Natural killer cell (primary cell): ENCODE measurements at regions not wholly inside any gene's neighbourhood (a gene's known extent, or its start where the extent isn't known, plus 50 kb on each side); places are given as distances from the start of the nearest gene placed in this dataset.

Experiments
- ATAC-seq, 3 donors: fragments of 150-1000 bp in 2 of 3; fragments of 200-7000 bp in 1 of 3; cut with Tn5 transposase; 1 replicate in 1 of 3; 2 replicates in 2 of 3; pipeline ENCODE4 v1.10.0; 2021; ENCODE audit warnings: mild to moderate bottlenecking in 2 of 3, moderate library complexity in 2 of 3
- DNase-seq, 2 donors: peaks; one replicate each; pipeline versions ENCODE4 v3.0.0 to v3.0.0-alpha.2; 2013 to 2021; ENCODE audit warnings: mixed read lengths in 1 of 2
- H3K27ac ChIP-seq: one replicate; pipeline ENCODE4 v1.5.1; 2013; ENCODE audit warnings: mild to moderate bottlenecking, low read length
- H3K27me3 ChIP-seq: one replicate; pipeline ENCODE4 v1.6.1; 2013; ENCODE audit warnings: low read length; ENCODE audit not compliant: control insufficient read depth, insufficient read depth
- H3K36me3 ChIP-seq: one replicate; pipeline ENCODE4 v1.6.1; 2013; ENCODE audit warnings: low read length; ENCODE audit not compliant: control insufficient read depth, insufficient read depth
- H3K4me1 ChIP-seq: one replicate; pipeline ENCODE4 v1.6.1; 2013; ENCODE audit warnings: low read length; ENCODE audit not compliant: control insufficient read depth, insufficient read depth
- H3K4me3 ChIP-seq: one replicate; pipeline ENCODE4 v1.5.1; 2013; ENCODE audit warnings: low read length
- H3K9me3 ChIP-seq: one replicate; pipeline ENCODE4 v1.6.1; 2013; ENCODE audit warnings: low read length; ENCODE audit not compliant: control insufficient read depth, insufficient read depth
- H3K27ac Mint-ChIP-seq, 2 donors: one replicate each; pipeline ENCODE4 v1.8.0; 2022; ENCODE audit warnings: mild to moderate bottlenecking in 2 of 2, mixed read lengths in 2 of 2, moderate library complexity in 1 of 2
- H3K27me3 Mint-ChIP-seq, 2 donors: one replicate each; pipeline ENCODE4 v1.8.0; 2022; ENCODE audit warnings: low read depth in 2 of 2, mixed read lengths in 2 of 2
- H3K36me3 Mint-ChIP-seq: one replicate; pipeline ENCODE4 v1.8.0; 2022; ENCODE audit warnings: mixed read lengths
- H3K4me1 Mint-ChIP-seq, 2 donors: one replicate each; pipeline ENCODE4 v1.8.0; 2022; ENCODE audit warnings: mixed read lengths in 2 of 2
- H3K4me3 Mint-ChIP-seq: one replicate; pipeline ENCODE4 v1.8.0; 2022; ENCODE audit warnings: mild to moderate bottlenecking, moderate library complexity, mixed read lengths
- H3K9me3 Mint-ChIP-seq, 2 donors: one replicate each; pipeline ENCODE4 v1.8.0; 2022; ENCODE audit warnings: mixed read lengths in 2 of 2
- WGBS: methylation state at CpG from one replicate; pipeline ENCODE4 v1.1.7; 2013; ENCODE audit warnings: missing lambda C conversion rate; ENCODE audit not compliant: insufficient coverage; 5-methylcytosine and 5-hydroxymethylcytosine counted together
- intact Hi-C: fragments of 100-400 bp; cut with micrococcal nuclease; formaldehyde crosslinking; loops from one replicate; pipeline ENCODE4 v1.14.2; 2022
- TF ChIP-seq, protein P1 (sequence below): fragments of 200-600 bp; IDR thresholded peaks from one replicate; pipeline ENCODE4 v1.8.0; 2022; ENCODE audit warnings: antibody characterized with exemption

DNA sequence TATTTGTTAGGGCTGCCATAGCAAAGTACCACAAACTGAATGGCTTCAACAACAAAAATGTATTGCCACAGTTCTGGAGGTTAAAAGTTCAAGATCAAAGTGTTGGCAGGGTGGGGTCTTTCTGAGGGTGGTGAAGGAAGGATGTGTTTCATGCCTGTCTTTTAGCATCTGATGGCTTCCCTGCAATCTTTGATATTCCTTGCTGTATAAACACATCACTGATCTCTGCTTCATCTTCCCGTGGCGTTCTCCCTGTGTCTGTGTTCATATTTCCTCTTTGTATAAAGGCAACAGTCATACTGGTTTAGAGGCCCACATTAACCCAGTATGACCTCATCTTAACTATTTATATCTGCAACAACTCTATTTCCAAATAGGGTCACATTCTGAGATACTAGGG lies 167.5 kb downstream of the BTG1 start:
- H3K27me3 Mint-ChIP-seq = no peaks in the 10 kb centered on the region
- H3K36me3 Mint-ChIP-seq = peaks cover 8% of the 10 kb centered on the region
- ATAC-seq (peak; percentile 44 to 56 (median 52)), DNase-seq (peak in 1 of 2 donors; percentile 83)
- H3K4me3 ChIP-seq = no peak overlapping the region
- H3K4me1 ChIP-seq = peaks cover 16% of the 10 kb centered on the region
- intact Hi-C loops = no loop called here
- no peaks in the 10 kb centered on the region for H3K9me3 Mint-ChIP-seq
- TF ChIP-seq, protein P1, sequence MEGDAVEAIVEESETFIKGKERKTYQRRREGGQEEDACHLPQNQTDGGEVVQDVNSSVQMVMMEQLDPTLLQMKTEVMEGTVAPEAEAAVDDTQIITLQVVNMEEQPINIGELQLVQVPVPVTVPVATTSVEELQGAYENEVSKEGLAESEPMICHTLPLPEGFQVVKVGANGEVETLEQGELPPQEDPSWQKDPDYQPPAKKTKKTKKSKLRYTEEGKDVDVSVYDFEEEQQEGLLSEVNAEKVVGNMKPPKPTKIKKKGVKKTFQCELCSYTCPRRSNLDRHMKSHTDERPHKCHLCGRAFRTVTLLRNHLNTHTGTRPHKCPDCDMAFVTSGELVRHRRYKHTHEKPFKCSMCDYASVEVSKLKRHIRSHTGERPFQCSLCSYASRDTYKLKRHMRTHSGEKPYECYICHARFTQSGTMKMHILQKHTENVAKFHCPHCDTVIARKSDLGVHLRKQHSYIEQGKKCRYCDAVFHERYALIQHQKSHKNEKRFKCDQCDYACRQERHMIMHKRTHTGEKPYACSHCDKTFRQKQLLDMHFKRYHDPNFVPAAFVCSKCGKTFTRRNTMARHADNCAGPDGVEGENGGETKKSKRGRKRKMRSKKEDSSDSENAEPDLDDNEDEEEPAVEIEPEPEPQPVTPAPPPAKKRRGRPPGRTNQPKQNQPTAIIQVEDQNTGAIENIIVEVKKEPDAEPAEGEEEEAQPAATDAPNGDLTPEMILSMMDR = no peak
- H3K27ac Mint-ChIP-seq = peak overlapping the region in 1 of 2 donors; percentile 61
- no peak overlapping the region for H3K4me3 Mint-ChIP-seq
- peaks cover 2% of the 10 kb centered on the region for H3K9me3 ChIP-seq
- no peaks in the 10 kb centered on the region for H3K36me3 ChIP-seq
- H3K27ac ChIP-seq = peak overlapping the region; percentile 14
- H3K4me1 Mint-ChIP-seq = peaks cover 25 to 34% of the 10 kb centered on the region in 2 donors
- 73% methylated on average over 2 of the region's 2 CpGs for WGBS
- H3K27me3 ChIP-seq = no peaks in the 10 kb centered on the region

GRCh38 chr12:91975891-91976290 lies 169.8 kb downstream of the BTG1 start:
- H3K4me3 Mint-ChIP-seq = no peak overlapping the region
- H3K27me3 ChIP-seq = no peaks in the 10 kb centered on the region
- H3K27me3 Mint-ChIP-seq = peaks cover 0 to 6% of the 10 kb centered on the region in 2 donors
- peaks cover 2% of the 10 kb centered on the region for H3K9me3 ChIP-seq
- H3K4me1 Mint-ChIP-seq = peaks cover 12 to 17% of the 10 kb centered on the region in 2 donors
- no peak overlapping the region for H3K27ac Mint-ChIP-seq
- no peak for ATAC-seq
- intact Hi-C loops = no loop called here
- no peaks in the 10 kb centered on the region for H3K9me3 Mint-ChIP-seq
- no peak overlapping the region for H3K4me3 ChIP-seq
- DNase-seq = no peak
- WGBS = 97% methylated on average over 6 of the region's 6 CpGs
- TF ChIP-seq, protein P1 = no peak
- H3K36me3 Mint-ChIP-seq = peaks cover 16% of the 10 kb centered on the region
- H3K27ac ChIP-seq = no peak overlapping the region
- peaks cover 13% of the 10 kb centered on the region for H3K4me1 ChIP-seq
- H3K36me3 ChIP-seq = no peaks in the 10 kb centered on the region

GRCh38 chr12:91974541-91975085 lies 171.0 kb downstream of the BTG1 start:
- Mint-ChIP-seq H3K4me3 (no peak overlapping the region), H3K9me3 (no peaks in the 10 kb centered on the region), H3K4me1 (peaks cover 12 to 17% of the 10 kb centered on the region in 2 donors), H3K36me3 (peaks cover 18% of the 10 kb centered on the region), H3K27ac (no peak overlapping the region), H3K27me3 (peaks cover 0 to 6% of the 10 kb centered on the region in 2 donors)
- peaks cover 2% of the 10 kb centered on the region for H3K9me3 ChIP-seq
- ATAC-seq (no peak), DNase-seq (no peak)
- H3K4me1 ChIP-seq = peaks cover 13% of the 10 kb centered on the region
- H3K4me3 ChIP-seq = no peak overlapping the region
- TF ChIP-seq, protein P1 = no peak
- no peaks in the 10 kb centered on the region for H3K27me3 ChIP-seq
- H3K27ac ChIP-seq = no peak overlapping the region
- no peaks in the 10 kb centered on the region for H3K36me3 ChIP-seq
- WGBS = 100% methylated on average over 3 of the region's 3 CpGs
- intact Hi-C loops = no loop called here

DNA sequence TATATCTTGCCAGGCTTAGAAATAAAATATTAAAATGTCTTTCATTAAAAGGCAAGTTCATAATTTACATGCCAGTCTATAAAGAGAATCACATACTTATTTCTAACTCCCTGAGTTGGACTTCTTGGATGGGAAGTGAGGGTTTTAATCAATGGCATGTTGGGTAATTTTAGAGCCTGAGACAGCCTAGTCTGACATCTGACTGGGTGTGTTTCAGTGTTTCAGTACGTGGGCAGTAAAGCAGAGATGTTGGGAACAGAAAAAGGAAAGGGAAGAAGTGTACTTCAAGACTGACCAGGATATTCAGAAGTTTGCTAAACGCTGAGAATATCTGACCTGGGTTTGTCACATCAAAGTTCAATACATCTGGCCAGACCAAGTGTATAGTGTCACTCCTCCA lies 171.8 kb downstream of the BTG1 start:
- Mint-ChIP-seq H3K27me3 (peaks cover 0 to 6% of the 10 kb centered on the region in 2 donors), H3K9me3 (no peaks in the 10 kb centered on the region), H3K4me3 (no peak overlapping the region), H3K4me1 (peaks cover 12 to 16% of the 10 kb centered on the region in 2 donors), H3K36me3 (peaks cover 18% of the 10 kb centered on the region), H3K27ac (peak overlapping the region in 1 of 2 donors; percentile 25)
- ATAC-seq (no peak), DNase-seq (no peak)
- H3K27me3 ChIP-seq = no peaks in the 10 kb centered on the region
- WGBS = 92% methylated on average over 2 of the region's 2 CpGs
- TF ChIP-seq, protein P1 = no peak
- no peak overlapping the region for H3K27ac ChIP-seq
- no peak overlapping the region for H3K4me3 ChIP-seq
- intact Hi-C loops = no loop called here
- H3K36me3 ChIP-seq = no peaks in the 10 kb centered on the region
- H3K4me1 ChIP-seq = peaks cover 11% of the 10 kb centered on the region
- H3K9me3 ChIP-seq = peaks cover 2% of the 10 kb centered on the region
